Kidney tubule cell (primary cell): ENCODE measurements at regions not wholly inside any gene's neighbourhood (a gene's known extent, or its start where the extent isn't known, plus 50 kb on each side); places are given as distances from the start of the nearest gene placed in this dataset.
A peak's percentile ranks its signal among the peaks of the same experiment; 100 is the strongest.
"Not testable (repeated sequence)": the region's sequence is repeated elsewhere in the genome, so short reads cannot be mapped to it uniquely, and the experiment has no call there.

Source experiments
- DNase-seq: peaks from one replicate; pipeline ENCODE4 v3.0.0-alpha.2; 2018; ENCODE audit warnings: low spot score

DNA sequence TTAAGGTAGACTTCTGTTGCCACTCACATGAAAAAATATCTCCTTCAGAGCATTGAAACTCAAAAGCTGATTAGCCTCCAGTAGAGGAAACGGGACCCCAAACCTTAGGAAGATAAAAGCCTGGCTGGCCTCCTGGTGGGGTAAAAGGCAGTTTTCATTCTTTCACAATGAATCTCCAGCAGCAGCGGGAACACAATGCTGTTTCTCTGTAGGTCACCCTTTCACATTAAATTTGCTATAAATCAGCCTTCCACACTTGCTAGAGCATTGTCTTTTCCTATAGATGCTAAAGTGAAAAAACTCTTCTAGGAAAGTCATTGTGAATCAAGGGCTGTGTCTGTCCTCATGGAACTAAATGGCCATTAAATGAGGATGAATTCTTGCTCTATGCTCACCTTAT lies 207.3 kb upstream of the MAGEB2 start:
- DNase-seq = no peak

DNA sequence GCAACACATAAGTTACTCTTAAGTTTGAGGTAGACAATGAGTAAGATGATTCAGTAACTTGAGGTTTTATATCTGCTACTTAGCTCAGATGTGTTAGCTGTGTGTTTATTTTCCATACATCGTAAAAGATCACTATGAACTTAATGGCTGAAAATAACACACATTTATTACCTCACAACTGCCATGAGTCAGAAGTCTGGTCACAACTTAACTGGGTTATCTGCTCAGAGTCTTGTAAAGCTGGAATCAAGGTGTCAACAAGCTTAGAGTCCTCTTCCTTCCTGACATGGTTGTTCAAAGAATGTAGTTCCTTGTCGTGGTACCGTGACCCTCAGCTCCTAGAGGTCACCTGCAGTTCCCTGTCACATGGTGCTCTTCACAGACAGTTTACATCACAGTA lies 204.9 kb upstream of the MAGEB2 start:
- no peak for DNase-seq

DNA sequence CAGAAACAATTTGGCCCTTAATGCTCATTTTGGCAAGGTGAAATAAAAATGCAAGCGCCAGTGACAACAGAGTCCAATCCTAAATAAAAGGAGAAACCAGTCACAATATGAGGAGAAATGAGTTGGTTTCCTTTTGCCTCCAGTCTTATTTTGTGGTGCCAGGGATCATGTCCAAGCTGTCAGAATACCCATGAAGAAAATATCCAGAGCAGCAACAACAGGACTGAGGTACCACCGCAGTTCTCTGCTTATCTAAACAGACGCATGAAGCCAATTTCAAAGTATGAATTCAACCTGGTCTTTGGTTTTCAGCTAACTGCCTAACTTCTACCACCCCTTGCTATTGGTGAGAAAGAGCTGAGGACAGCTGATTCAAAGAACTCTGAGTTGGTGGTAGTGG lies 199.9 kb upstream of the MAGEB2 start:
- DNase-seq = no peak

DNA sequence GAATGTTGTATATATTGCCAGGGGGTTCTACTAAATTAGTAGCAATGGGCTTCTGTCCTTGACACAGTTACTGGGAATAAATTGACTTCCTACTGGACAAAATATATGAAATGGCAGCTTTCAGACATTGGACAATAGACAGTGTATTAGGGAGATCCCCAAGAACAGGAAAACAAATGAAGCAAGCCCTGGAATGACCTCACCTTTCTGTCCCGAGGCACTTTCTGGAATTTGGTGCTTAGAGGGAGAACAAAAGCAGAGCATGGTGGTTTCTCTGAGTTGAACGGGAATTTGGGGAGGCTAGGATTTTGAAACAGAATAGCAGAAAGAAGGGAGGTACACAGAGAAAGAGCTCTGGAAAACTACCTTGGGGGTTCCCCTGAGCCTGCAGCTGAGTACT lies 187.7 kb upstream of the MAGEB2 start:
- DNase-seq = peak; percentile 9

DNA sequence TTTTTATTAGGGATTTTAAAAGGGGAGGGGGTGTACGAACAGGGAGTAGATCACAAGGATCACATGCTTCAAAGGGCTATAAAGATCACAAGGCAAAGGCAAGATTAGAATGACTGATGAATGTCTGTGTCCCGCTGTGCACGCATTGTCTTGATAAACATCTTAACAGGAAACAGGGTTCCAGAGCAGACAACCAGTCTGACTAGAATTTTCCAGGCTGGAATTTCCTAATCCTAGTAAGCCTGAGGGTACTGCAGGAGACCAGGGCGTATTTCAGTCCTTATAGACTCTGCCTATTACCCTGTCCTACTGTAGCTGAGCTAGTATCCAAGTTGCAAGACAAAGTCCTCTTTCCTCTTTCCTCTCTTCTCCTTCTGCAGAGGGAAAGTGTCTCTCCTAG lies 179.0 kb upstream of the MAGEB2 start:
- DNase-seq = not testable (repeated sequence)

DNA sequence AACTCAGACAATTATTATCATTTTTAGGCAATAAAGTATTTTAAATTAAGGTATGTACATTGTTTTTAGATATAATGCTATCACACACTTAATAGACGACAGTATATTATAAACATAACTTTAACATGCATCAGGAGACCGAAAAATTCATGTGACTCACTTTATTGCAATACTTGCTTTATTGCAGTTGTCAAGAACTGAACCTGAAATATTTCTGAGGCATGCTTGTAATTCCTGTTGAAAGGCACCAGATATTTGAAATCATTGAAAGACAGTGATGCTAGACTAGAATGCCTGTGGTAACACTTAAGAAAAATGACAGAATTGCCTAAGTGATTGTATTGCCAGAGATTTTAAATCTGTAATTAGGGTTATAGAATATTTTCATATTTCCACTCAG lies 175.6 kb upstream of the MAGEB2 start:
- no peak for DNase-seq

DNA sequence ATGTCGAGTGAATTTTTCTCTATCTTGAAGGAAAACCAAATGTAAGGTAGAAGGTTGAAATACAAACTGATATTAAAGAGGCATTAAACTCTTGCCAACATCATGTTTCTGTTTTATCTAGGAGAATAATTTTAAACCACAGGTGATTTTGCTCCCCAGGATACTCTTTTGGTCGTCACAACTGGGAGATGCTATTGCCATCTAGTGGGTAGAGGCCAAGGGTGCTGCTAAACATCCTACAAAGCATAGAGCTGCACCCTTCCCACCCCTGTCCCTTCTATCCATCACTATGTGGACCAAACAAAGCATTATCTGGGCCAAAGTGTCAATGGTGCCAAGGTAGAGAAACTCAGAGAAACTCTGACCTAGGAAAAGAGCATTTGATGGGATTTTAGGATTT lies 154.6 kb upstream of the MAGEB2 start:
- peak; percentile 21 for DNase-seq

DNA sequence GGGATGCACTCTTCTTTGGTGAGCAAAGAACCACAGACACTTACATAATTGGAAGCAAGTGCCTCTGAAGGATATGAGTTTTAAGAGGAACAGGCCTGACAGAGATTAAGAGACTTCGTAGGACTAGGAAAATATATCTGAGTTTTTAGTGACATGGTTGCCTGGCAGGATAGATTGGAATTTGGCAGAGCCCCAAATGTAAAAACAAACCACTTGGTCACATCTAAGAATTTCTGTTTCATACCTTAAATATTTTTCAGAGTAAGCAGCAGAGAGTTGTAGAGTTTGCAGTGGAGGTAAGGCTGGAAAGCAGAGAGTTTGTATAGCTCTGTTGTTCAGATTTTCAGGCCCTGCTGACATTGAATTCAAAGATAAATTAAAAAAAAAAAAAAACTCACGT lies 150.1 kb upstream of the MAGEB2 start:
- DNase-seq = peak; percentile 52

DNA sequence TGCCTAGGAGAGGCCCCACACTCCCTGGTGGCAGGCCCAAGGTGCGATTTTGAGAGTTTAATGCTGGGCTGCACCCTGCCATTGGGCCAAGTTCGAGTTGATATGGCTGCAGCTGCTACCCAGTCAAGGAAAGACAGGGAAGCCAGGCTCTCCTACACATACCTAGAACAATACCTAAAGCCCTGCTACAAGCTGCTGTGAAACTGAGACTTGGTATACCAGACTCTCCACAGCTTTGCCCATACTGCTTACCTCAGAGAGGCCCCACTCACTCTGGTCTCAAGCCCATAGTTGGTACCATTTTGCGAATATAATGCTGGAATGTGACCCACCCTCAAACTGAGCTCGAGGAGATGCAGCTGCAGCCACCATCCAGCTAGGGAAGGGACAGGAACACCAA lies 147.7 kb upstream of the MAGEB2 start:
- no peak for DNase-seq

DNA sequence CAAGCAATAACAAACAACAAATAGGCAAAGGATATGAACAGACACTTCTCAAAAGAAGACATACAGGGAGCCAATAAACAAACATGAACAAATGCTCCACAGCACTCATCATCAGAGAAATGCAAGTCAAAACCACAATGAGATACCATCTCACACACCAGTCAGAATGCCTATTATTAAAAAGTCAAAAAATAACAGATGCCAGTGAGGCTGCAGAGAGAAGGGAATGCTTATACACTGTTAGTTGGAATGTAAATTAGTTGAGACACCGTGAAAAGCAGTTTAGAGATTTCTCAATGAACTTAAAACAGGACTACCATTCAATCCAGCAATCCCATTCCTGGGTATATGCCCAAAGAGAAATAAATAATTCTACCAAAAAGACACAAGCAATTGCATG lies 129.8 kb upstream of the MAGEB2 start:
- DNase-seq = no peak

DNA sequence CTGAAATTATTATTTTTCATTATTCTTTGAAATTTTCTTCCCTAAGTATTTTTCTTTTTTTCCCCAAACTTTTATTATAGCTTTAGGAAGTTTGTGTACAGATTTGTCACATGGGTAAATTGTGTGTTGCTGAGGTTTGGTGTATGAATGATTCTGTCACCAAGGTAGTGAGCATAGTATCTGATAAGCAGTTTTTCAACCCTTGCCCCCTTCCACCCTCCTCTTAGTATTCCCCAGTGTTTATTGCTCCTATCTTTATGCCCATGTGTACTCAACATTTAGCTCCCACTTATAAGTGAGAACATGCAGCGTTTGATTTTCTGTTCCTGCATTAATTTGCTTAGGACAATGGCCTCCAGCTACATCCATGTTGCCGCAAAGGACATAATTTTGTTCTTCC lies 103.9 kb upstream of the MAGEB2 start:
- no peak for DNase-seq

DNA sequence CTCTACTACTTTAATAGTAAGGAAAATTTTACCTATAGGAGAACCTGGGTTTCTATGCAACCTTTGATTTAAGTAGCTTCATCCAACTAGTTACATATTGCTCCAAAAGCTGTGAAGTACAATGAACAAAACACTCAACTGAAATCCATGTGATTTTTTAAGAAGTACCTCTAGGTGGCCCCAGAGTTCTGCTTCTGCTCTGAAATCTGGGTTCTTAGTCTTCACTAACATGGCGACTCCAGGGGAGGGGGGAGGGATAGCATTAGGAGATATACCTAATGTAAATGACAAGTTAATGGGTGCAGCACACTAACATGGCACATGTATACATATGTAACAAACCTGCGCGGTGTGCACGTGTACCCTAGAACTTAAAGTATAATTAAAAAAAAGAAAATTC lies 73.4 kb upstream of the MAGEB2 start:
- peak; percentile 55 for DNase-seq

DNA sequence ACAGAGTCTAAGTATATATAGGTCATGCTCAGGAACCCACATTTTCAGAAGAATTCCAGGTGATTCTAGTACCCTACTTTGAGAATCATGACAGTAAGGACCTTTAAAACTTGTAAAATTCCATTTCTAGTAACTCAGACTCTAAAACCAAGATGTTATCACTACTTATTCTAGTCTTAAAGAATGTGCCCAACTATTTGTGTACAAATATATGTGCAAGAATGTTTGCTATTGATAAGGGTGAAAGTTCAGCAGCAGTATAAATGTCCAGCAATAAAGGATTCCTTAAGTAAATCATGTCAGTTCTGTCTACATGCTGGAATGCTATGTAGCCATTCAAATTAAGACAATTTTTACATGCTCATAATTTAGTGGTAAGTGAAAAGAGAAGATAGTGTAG lies 71.1 kb upstream of the MAGEB2 start:
- DNase-seq = no peak

DNA sequence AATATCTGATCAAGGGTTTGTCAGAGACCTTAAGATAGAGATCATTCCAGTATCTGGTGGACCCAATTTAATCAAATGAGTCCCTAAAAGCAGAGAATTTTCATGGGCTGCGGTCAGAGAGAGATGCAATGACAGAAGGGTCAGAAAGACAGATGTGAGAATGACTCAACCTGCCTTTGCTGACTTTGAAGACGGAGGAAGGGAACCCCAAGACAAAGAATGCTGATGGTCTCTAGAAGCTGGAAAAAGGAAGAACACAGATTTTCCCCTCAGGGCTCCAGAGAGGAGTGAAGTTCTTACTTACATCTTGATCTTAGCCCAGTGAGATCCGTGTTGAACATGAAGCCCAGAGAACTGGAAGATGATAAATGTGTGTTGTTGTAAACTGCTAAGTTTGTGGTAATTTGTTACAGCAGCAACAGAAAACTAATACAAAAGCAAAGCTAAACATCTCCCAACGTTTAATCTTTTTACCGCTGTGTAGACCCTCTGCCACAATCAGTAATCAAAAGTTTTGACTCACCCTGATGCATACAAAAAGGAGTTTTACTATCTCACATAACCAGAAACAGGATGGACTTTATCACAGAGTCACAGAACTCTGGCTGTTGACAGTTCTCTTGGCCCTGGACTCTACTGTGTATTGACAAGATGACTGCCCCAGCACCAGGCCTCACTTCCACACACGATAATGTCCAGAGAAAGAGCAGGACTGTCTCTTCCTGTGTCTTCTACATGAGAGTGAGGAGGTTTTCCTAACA lies 70.2 kb upstream of the MAGEB2 start:
- DNase-seq = no peak

DNA sequence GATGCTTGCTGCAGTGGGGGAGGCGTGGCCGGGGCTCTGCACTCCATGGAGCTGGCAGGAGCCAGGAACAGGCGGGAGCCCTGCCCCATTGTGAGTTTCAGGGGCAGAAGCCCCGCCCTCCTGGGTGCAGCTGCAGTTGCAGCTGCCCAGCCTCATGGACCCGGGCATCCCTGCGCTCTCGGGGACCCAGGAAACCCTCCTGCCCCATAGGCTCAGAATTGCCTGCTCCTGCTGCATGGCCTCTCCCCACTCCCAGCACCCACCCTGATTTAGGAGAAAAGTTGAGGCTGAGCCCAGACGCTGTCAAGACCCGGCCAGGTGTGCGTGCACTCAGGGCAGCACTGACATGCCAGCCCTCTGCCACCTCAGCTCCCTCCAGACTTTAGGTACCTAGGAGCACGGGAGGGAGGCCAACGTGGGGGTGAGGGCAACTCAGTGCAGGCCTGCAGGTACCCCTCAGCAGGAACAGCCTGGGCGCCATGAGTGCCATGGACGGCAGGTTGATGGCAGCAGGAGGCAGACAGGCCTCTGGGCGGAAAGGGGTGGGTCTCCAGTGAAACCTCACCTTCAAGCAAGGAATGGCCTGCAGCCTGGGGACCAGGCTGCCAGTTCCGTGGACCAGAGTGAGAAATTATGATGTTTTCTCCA lies 67.2 kb upstream of the MAGEB2 start:
- no peak for DNase-seq

DNA sequence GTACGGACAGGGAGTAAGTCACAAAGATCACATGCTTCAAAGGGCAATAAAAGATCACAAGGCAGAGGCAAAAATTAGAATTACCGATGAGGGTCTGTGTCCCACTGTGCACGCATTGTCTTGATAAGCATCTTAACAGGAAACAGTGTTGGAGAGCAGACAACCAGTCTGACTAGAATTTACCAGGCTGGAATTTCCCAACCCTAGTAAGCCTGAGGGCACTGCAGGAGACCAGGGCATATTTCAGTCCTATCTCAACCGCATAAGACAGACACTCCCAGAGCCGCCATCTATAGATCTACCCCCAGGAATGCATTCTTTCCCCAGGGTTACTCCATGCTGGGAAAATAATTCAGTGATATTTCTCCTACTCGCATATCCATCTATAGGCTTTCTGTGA lies 66.2 kb upstream of the MAGEB2 start:
- not testable (repeated sequence) for DNase-seq

DNA sequence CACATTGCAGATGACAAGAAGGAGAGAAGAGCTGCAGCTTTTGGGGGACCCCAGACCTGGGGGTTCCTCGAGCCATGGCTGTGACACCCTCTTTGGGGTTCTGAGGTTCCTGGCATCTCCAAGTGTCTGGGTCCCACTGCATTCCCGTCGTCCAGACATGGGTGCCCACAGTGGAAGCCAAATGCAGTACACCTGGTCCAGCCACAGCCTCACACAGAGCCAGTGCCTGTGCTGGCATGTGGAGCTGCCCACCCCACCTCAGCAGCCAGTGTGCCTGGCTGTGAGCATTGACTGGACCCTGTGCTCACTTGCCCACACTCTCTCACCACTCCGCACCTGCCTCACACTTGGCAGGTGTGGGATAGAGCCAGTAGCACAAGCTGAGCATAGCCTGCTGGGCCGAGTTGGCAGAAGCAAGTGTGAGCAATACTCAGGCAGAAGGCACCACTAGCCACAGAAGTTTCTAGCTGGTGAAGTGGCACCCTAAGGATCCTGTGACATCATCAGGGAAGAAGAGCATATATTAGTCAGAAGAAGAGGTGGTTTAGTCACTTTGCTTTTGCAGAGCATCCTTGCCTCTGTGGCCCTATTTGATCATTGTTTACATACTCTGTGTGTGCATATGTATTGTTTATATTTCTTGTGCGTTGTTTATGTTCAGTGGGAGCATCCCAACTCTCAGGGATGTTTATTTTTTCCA lies 65.0 kb upstream of the MAGEB2 start:
- DNase-seq = peak; percentile 47

DNA sequence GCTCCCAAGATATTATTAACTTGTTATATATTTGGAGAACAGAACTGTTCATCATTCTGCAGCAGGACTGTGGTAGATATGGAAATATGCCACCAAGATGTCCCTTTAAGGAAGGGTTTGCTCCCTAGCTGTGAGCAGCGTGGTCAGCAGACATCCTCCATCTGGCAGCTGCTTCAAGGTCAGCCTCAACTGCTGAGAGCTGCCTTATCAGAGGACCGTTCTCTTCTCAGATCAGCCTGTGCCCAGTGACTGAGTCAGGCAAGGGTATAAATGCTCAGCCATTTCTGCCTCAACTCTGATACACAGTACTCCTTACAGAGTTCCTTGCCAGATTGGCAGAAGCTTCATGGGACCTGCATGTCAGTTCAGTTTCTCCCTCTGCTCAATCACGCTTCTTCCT lies 63.4 kb upstream of the MAGEB2 start:
- no peak for DNase-seq

DNA sequence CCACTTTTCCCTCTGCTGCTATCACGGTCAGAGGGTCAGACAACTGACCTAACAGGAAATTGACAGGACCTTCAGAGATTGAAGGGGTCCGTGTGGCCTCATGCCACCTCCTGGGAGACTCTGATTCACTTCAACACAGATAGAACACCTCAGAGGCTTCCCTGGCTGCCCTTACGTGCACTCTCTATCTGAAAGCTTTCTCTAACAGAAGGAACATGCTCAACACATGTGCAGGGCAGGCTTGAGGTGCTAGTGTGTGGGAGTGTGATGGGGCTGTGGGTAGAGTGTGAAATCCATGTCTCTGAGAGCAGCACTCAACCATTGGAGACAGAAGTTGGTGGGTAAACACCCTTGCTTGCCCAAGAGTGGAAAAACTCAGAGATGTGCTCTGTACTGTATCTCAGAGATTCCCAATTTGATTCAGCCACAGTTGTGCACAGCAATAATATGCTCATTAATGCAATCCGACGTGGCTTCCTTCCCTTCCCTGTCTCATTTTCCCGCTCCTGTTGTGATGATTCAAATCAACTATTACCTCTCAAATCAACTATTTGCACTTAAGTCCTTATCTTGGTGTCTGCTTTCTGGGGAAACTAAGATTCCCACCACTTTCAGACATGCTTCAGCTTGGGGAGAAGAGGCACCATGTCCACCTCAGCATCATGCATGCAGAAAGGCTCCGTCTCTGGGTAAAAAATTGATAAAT lies 62.0 kb upstream of the MAGEB2 start:
- no peak for DNase-seq

DNA sequence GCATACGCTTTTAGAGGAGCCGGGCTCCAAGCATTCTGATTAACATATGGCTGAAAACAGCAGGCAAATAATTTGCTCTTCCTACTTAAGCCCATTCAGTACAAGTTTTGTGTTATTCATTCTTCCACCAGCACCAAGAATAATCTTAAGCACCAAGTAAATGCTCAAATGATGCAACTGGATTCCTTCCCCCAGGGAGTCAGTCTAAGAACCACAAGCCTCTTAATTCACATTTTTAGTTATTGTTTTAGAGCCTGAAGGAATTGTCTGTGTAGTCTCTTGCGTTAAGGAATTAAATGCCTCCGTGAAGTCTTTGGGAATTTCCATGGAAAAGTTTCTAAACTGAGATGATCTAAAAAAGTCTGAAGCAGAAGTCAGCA lies 61.5 kb upstream of the MAGEB2 start:
- no peak for DNase-seq

DNA sequence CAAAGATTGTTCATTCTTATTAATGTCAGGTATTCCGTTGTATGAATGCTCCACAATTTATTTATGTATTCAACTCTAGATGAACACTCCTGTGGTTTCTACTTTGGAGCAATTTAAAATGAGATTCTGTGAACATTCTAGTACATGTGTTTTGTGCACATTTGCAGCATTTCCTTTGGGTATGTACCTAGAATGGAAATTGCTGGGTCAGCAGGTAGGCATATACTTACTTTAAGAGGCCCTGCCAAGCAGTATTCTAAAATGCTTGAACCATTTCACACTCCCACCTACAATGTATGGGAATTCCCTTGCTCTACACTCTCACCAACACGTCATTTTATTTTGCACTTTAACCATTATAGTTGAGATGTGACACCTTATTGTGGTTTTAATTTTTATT lies 59.4 kb upstream of the MAGEB2 start:
- DNase-seq = no peak

DNA sequence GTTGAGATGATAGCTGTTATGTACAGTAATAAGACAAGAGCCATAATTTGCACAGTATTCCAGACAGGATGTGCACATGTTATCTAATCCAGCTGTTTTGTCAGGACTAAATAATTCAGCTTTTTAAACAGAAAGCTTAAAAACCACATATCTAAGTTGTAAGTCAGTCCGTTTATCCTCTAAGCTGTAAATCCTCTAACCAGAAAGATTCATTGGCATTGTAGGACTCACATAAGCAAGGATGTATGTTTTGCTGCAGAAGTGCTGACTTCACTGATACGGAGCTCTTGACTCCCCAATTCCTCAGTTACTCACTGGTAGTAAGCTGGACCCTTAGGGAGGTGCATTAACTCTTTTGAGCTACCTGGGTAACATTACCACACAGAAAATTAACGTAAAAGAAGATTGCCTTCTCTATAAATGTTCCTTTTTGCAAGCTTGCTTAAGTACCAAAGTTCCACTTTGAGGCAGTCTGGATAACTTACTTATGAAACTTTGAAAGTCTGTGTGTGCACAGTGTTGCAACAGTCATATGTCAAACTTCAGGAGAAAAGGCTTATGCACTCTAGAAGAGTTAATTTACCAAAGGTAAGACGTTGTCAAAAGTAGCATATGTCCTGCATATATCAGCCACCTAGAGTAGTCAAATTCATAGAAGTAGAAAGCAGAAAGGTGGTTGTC lies 58.3 kb upstream of the MAGEB2 start:
- DNase-seq = no peak
